Urinary bladder (tissue), 3 donors: ENCODE measurements at regions not wholly inside any gene's neighbourhood (a gene's known extent, or its start where the extent isn't known, plus 50 kb on each side); places are given as distances from the start of the nearest gene placed in this dataset.

Source experiments
- DNase-seq: peaks from one replicate; pipeline ENCODE4 v3.0.0-alpha.2; 2015; ENCODE audit errors: extremely low spot score
- H3K27ac ChIP-seq: one replicate; pipeline ENCODE4 v1.5.1; 2013; ENCODE audit warnings: low read depth, mild to moderate bottlenecking, moderate library complexity
- H3K36me3 ChIP-seq: one replicate; pipeline ENCODE4 v1.6.1; 2013; ENCODE audit warnings: mild to moderate bottlenecking, moderate library complexity; ENCODE audit not compliant: insufficient read depth
- H3K4me1 ChIP-seq: one replicate; pipeline ENCODE4 v1.6.1; 2013; ENCODE audit warnings: mild to moderate bottlenecking, moderate library complexity; ENCODE audit not compliant: insufficient read depth
- H3K4me3 ChIP-seq: one replicate; pipeline ENCODE4 v1.5.1; 2013; ENCODE audit warnings: low read depth, low read length
- WGBS: extraction: QIAGEN DNeasy Blood & Tissue Kit; methylation state at CpG from one replicate; pipeline ENCODE4 v1.1.7; 2013; 5-methylcytosine and 5-hydroxymethylcytosine counted together
- donor health status: healthy with polysubstance abuse.
- donor health status: healthy.

GRCh38 chr4:65968831-65969558 lies 298.7 kb upstream of the EPHA5 start:
- H3K4me1 ChIP-seq = no peaks in the 10 kb centered on the region
- no peak overlapping the region for H3K4me3 ChIP-seq
- WGBS = 47% methylated on average over 7 of the region's 7 CpGs
- no peak overlapping the region for H3K27ac ChIP-seq
- DNase-seq = no peak
- no peaks in the 10 kb centered on the region for H3K36me3 ChIP-seq

DNA sequence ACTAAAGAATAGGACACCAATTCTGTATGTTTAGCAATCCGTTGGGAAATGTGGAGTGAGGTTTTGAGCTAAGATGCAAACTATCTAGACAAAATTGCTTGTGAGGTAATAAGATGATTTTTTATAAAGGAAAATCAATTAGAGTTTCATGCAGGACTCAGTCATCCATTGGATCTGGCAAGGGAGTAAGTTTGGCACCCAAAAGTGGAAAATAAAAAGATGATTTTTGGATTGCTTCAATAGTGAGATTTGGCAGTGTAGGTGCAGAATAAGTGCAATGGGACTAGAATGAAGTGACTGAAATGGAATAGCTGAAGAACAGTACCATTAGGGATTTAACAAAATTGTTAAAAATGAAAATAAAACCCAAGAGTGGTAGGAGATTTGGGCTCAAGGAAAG lies 290.5 kb upstream of the EPHA5 start:
- no peak for DNase-seq
- no peak overlapping the region for H3K27ac ChIP-seq
- H3K36me3 ChIP-seq = no peaks in the 10 kb centered on the region
- H3K4me1 ChIP-seq = no peaks in the 10 kb centered on the region
- 59% methylated on average over 1 of the region's 1 CpG for WGBS
- H3K4me3 ChIP-seq = no peak overlapping the region

GRCh38 chr4:65954416-65954815 lies 284.1 kb upstream of the EPHA5 start:
- DNase-seq = no peak
- WGBS = 89% methylated on average over 1 of the region's 1 CpG
- Histone ChIP-seq H3K36me3 (no peaks in the 10 kb centered on the region), H3K4me1 (no peaks in the 10 kb centered on the region), H3K27ac (no peak overlapping the region), H3K4me3 (no peak overlapping the region)

- 91% methylated on average over 1 of the region's 1 CpG for WGBS
- no peak overlapping the region for H3K27ac ChIP-seq
- no peaks in the 10 kb centered on the region for H3K36me3 ChIP-seq
- DNase-seq = no peak
- H3K4me3 ChIP-seq = no peak overlapping the region
- no peaks in the 10 kb centered on the region for H3K4me1 ChIP-seq
These were observed 280.9 kb upstream of the EPHA5 start for GRCh38 chr4:65951177-65951576.

- no peak for DNase-seq
- no peaks in the 10 kb centered on the region for H3K4me1 ChIP-seq
- H3K27ac ChIP-seq = no peak overlapping the region
- WGBS = 52% methylated on average over 2 of the region's 2 CpGs
- H3K36me3 ChIP-seq = no peaks in the 10 kb centered on the region
- no peak overlapping the region for H3K4me3 ChIP-seq
These were observed 272.8 kb upstream of the EPHA5 start for GRCh38 chr4:65943076-65943475.

DNA sequence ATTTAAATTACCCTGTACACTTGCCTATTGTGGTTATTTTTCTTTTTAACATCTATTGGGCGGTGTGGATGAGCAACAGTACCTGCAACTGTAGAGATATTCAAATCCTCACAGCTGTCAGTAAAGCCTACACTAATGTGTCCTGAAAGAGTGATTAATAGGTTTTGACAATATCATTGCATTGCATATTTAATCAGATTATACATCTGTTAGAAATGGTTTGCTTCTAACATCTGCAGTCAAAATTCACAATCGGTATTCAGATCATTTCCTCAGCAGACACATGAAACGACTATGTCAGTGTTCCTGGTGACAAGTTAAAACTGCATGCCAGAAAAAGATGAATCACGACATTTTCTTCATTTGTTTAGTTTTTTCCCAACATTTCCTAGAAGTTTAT lies 254.6 kb upstream of the EPHA5 start:
- no peak overlapping the region for H3K4me3 ChIP-seq
- no peak overlapping the region for H3K27ac ChIP-seq
- H3K4me1 ChIP-seq = no peaks in the 10 kb centered on the region
- WGBS = 60% methylated on average over 4 of the region's 4 CpGs
- no peaks in the 10 kb centered on the region for H3K36me3 ChIP-seq
- no peak for DNase-seq

GRCh38 chr4:65923616-65924015 lies 253.3 kb upstream of the EPHA5 start:
- WGBS = 2% methylated on average over 1 of the region's 1 CpG

GRCh38 chr4:65921180-65921579 lies 250.9 kb upstream of the EPHA5 start:
- Histone ChIP-seq H3K27ac (no peak overlapping the region), H3K4me3 (no peak overlapping the region), H3K4me1 (no peaks in the 10 kb centered on the region), H3K36me3 (no peaks in the 10 kb centered on the region)
- no peak for DNase-seq
- WGBS = 90% methylated on average over 10 of the region's 10 CpGs

More at GRCh38 chr4:65923616-65924015, 253.3 kb upstream of the EPHA5 start:
- Histone ChIP-seq H3K27ac (no peak overlapping the region), H3K4me3 (no peak overlapping the region), H3K4me1 (no peaks in the 10 kb centered on the region), H3K36me3 (no peaks in the 10 kb centered on the region)
- no peak for DNase-seq

- Histone ChIP-seq H3K36me3 (no peaks in the 10 kb centered on the region), H3K27ac (no peak overlapping the region), H3K4me1 (no peaks in the 10 kb centered on the region), H3K4me3 (no peak overlapping the region)
- DNase-seq = no peak
These were observed 248.6 kb upstream of the EPHA5 start for GRCh38 chr4:65918872-65919271.

DNA sequence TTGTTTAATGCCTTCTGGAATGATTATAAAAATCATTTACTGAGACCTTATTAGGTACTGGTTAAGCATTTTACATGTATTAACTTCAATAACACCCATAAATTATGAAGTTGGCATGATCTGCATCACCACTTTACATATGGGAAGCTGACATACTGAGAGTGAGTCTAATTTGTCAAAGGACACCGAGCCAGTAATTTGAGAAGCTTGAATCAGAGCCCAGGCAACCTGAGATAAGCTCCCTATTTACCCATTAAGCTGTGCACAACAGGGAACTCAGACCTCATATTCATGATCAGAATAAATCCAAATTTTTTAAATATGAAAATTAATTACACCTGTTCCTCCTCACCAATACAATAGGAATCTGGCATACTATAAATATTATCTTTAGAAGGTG lies 247.9 kb upstream of the EPHA5 start:
- Histone ChIP-seq H3K4me3 (no peak overlapping the region), H3K4me1 (no peaks in the 10 kb centered on the region), H3K36me3 (no peaks in the 10 kb centered on the region), H3K27ac (no peak overlapping the region)
- 0% methylated on average over 1 of the region's 1 CpG for whole genome bisulfite sequencing
- no peak for DNase-seq

DNA sequence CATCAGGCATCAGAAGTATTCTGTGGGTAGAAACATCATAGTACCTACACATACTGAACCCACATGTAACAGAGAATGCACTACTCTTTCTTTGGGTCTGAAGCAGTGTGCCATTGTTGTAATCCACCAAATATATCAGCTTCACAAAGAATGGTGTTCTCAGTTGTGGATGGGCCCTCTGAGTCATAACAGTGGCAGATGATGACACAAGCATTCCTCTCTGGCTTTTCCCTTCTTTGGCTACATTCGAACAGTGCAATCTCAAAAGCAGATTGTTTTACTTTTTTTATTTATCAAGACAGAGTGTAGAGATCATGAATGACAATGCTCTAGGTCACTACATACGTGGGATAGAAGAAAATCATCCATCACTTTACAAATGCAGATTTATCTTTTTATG lies 247.2 kb upstream of the EPHA5 start:
- Histone ChIP-seq H3K27ac (no peak overlapping the region), H3K36me3 (no peaks in the 10 kb centered on the region), H3K4me3 (no peak overlapping the region), H3K4me1 (no peaks in the 10 kb centered on the region)
- DNase-seq = no peak
- WGBS = 49% methylated on average over 2 of the region's 2 CpGs

DNA sequence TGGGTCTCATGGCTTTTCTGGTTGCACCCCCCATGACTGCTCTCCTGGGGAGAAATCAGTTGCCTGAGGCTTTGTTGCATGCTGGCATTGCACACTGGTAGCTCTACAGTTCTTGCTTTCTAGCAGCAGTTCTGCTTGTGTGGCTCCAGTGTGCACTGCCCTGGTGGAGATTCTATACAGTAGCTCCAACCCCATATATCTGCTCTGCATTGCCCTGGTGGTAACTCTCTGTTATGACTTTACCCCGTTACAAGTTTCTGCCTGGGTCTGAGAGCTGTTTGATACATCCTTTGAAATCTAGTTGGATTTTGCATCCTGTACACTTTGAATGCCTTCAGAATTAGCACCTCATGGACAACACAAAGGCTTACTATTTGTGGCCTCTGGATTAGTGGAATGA lies 241.4 kb upstream of the EPHA5 start:
- Histone ChIP-seq H3K4me3 (no peak overlapping the region), H3K27ac (no peak overlapping the region), H3K4me1 (no peaks in the 10 kb centered on the region), H3K36me3 (no peaks in the 10 kb centered on the region)
- no peak for DNase-seq
- 88% methylated on average over 1 of the region's 1 CpG for WGBS

- 49% methylated on average over 6 of the region's 6 CpGs for WGBS
- no peak for DNase-seq
- Histone ChIP-seq H3K4me1 (no peaks in the 10 kb centered on the region), H3K4me3 (no peak overlapping the region), H3K36me3 (no peaks in the 10 kb centered on the region), H3K27ac (no peak overlapping the region)
These were observed 223.9 kb upstream of the EPHA5 start for GRCh38 chr4:65893957-65894755.

GRCh38 chr4:65893271-65893670 lies 223.0 kb upstream of the EPHA5 start:
- Histone ChIP-seq H3K36me3 (no peaks in the 10 kb centered on the region), H3K4me3 (no peak overlapping the region), H3K27ac (no peak overlapping the region), H3K4me1 (no peaks in the 10 kb centered on the region)
- no peak for DNase-seq
- WGBS = 7% methylated on average over 1 of the region's 1 CpG
